ENCODE measurements at regions not wholly inside any gene's neighbourhood (a gene's known extent, or its start where the extent isn't known, plus 50 kb on each side); places are given as distances from the start of the nearest gene placed in this dataset.

GRCh38 chr16:7183768-7184167, 148.9 kb upstream of the RBFOX1 start:
- no peak for DNase-seq (ENCODE audit: low spot score)

- DNase-seq (ENCODE audit: low spot score) = no peak
Measured at GRCh38 chr16:7182510-7183109, 150.0 kb upstream of the RBFOX1 start.

GRCh38 chr16:7177875-7178274, 154.8 kb upstream of the RBFOX1 start:
- DNase-seq (ENCODE audit: low spot score) = no peak

- DNase-seq (ENCODE audit: low spot score) = no peak
Measured at GRCh38 chr16:7171151-7171550, 161.5 kb upstream of the RBFOX1 start.

DNA sequence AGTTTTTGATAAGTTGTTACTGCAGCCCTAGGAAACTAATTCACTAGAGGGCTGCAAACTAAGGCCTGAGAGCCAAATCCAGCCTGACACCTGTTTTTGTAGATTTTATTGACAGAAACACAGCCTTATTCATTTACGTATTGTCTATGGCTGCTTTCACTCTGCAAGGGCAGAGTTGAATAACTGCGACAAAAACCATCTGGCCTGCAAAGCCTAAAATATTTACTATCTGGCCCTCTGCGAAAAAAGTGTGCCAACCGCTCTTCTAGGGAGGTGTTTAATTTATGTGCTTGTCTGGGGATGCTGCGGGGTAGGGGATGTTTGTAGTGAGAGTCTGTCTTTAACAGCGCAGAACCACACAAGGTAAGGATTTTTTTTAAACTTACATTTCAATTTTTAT, 165.0 kb upstream of the RBFOX1 start:
- DNase-seq (ENCODE audit: low spot score) = no peak

- DNase-seq (ENCODE audit: low spot score) = no peak
Measured at GRCh38 chr16:7161891-7162290, 170.8 kb upstream of the RBFOX1 start.

- no peak for DNase-seq (ENCODE audit: low spot score)
Measured at GRCh38 chr16:7160093-7160492, 172.6 kb upstream of the RBFOX1 start.

DNA sequence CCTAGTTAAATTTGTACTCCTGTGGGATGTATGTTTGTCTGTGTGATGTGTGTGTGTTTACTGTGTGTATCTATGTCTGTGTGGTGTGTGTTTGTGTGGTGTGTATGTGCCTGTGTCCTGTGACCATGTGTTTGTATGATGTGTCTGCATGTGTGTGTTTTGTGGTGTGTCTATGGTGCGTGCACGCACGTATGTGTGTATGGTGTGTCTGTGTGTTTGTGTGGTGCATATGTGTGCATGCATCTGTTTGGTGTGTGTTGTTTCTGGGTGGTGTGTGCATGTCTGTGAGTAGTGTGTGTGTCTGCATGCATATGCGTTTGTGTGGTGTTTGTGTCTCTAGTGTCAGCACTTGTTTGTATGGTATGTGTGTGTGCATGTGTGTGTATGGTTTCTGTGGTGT, 174.2 kb upstream of the RBFOX1 start:
- DNase-seq (ENCODE audit: low spot score) = no peak

GRCh38 chr16:7150230-7150629, 182.4 kb upstream of the RBFOX1 start:
- DNase-seq (ENCODE audit: low spot score) = no peak

DNA sequence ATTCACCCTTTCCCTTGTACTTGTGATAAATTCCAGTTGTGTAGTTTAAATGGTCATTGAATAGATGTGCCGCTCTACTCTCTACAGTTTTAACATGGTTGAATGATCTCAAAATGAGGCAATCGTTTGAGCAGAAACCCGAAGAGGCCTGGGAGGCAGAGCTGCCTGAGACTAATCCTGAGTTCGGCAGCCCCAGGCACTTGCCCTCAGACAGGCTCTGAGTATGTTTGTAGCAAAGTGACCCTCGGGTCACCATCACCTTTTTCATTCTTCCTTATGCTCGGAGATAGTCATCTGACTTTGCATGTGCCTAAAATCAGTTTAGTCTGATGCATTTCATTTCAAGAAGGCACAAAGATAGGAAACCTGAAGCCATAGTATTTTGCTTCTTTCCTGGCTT, 184.0 kb upstream of the RBFOX1 start:
- DNase-seq (ENCODE audit: low spot score) = no peak

DNA sequence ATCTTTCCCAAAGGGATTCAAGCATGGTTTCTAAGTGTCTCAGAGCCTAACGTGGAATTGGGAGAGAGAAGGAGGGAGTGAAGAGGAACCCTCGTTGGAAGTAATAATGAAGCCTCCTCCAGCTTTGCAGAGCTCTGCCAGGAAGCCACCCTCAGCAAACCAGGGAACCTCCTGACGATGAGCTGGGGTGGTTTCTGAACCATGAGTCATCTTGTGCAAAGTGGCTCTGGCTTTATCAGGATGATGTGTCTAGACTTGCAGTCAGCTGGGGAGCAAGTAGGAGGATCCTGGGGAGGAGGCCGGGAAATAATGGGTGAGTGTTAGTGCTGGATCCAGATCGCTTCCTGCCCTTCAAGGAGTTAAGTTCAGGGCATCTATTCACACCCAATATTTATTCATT, 191.7 kb upstream of the RBFOX1 start:
- no peak for DNase-seq (ENCODE audit: low spot score)

GRCh38 chr16:7137560-7138330, 194.9 kb upstream of the RBFOX1 start:
- no peak for DNase-seq (ENCODE audit: low spot score)

GRCh38 chr16:7132465-7132864, 200.2 kb upstream of the RBFOX1 start:
- no peak for DNase-seq (ENCODE audit: low spot score)

- no peak for DNase-seq (ENCODE audit: low spot score)
Measured at GRCh38 chr16:7124701-7125100, 207.9 kb upstream of the RBFOX1 start.

GRCh38 chr16:7124242-7124641, 208.4 kb upstream of the RBFOX1 start:
- no peak for DNase-seq (ENCODE audit: low spot score)

- DNase-seq (ENCODE audit: low spot score) = no peak
Measured at GRCh38 chr16:7116734-7117133, 215.9 kb upstream of the RBFOX1 start.

DNA sequence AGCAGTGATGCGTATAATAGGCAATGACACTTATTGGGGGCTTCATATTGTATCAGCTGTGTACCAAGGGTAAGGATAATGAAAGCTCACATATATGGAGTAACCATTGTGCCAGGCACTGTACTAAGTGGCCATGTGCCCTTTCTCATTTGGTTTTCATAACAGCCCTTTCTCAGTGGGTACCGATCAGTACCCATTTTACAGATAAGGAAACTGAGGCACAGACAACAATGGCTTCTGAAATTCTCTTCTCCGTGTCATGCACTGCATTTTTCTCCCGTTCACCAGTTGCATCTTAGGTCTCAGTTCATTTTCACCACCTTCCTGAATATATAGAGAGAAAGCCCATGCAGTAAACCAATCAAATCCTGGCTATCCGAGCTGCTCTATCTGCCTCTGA, 216.7 kb upstream of the RBFOX1 start:
- no peak for DNase-seq (ENCODE audit: low spot score)

DNA sequence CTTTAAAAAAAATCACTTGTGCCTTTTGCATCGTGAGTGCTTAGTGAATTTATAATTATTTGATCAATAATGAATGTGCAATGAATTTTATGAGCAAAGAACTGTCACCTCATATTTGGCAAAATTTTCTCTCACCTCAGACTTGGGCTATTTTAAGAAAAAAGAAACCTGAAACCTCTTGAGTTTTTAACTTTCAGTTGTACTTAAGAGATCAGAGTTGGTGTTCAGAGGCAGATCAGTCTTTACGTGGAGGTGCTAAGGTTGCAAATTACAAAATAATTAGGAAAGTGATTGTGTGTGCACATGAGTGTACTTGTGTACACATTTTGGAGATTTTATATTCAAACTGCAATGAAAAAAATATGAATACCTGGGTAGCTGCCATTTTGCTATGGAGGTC, 218.7 kb upstream of the RBFOX1 start:
- DNase-seq (ENCODE audit: low spot score) = no peak

GRCh38 chr16:7113395-7113794, 219.2 kb upstream of the RBFOX1 start:
- DNase-seq (ENCODE audit: low spot score) = no peak

- DNase-seq (ENCODE audit: low spot score) = no peak
Measured at GRCh38 chr16:7111265-7111664, 221.4 kb upstream of the RBFOX1 start.

DNA sequence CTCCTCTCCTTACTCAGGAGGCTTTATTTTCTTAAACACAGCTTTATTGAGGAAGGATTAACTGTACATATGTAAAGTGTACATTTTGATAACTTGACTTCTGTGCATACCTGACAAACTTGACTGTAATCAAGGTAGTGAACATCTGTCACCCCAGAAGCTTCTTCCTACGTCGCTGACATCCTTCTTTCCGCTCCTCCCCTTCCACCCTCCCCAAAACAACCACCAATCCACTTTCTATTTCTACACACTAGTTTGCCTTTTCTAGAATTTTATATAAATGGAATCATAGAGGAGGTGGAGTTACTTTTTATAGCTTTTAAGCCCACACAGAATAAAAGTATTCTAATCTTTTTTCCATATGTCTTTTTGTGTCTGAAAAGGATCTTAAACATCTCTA, 225.2 kb upstream of the RBFOX1 start:
- DNase-seq (ENCODE audit: low spot score) = no peak

DNA sequence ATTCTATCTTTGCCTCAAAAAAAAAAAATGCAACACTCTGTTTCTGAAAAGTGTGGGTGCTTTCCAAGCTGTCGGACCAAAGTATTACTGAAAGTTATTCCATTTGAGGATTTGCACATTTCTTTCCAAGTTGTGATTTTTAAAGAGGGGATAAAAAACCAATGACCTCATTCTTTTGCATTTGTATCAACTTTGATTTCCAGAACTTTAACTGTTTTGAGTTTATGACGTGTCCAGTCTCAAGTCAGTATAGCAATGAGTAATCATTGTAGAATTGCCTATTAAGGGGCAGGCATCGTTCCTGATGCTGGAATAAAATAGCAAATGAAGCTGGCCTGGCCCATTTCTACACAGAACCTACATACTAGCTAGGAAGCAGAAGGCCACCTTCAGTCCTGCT, 229.6 kb upstream of the RBFOX1 start:
- no peak for DNase-seq (ENCODE audit: low spot score)

DNA sequence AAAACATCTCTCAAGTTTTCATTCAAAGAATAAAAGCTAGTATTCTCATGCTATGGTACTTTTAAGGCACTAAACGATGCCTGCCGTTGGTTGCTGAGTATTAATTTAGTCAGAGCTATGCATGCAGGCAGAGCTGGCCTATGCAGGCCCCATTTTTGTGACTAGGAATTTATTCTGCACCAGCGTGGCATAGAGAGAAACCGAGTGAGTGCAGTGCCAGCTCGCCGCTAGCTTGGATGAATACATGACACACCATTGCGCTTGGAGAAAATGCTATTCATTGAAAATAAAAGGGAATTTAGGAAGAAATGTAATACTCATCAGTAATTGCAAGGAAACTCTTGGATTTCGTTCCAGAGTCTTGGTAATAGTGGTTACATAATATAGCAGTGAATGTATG, 231.6 kb upstream of the RBFOX1 start:
- no peak for DNase-seq (ENCODE audit: low spot score)

DNA sequence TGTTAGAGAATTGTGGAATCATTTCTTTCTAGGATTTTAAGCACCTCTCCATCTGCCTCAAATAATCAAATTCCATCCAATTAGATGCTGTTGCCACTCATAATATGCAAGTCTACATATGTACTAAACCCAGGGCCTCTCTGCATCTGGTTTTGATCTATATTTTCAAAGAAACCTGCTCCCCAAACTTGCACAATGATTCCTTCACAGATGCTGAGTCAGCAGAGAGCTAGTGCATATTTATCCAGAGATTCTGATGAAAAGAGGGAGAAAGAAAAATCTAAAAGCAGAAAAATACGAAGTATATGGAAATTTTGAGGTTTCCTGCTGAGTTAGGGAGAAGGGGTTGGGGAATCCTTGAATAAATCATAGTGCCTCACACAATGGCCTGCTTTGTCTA, 235.1 kb upstream of the RBFOX1 start:
- DNase-seq (ENCODE audit: low spot score) = no peak

Measured in CD4-positive, alpha-beta T cell treated with Interleukin-15 for 4 hours (primary cell).